Fibroblast of skin of back (primary cell): ENCODE measurements at regions not wholly inside any gene's neighbourhood (a gene's known extent, or its start where the extent isn't known, plus 50 kb on each side); places are given as distances from the start of the nearest gene placed in this dataset.
A peak's percentile ranks its signal among the peaks of the same experiment; 100 is the strongest.
"Not testable (repeated sequence)": the region's sequence is repeated elsewhere in the genome, so short reads cannot be mapped to it uniquely, and the experiment has no call there.

Experiments
- DNase-seq: peaks from one replicate; pipeline ENCODE4 v3.0.0-alpha.2; 2013

DNA sequence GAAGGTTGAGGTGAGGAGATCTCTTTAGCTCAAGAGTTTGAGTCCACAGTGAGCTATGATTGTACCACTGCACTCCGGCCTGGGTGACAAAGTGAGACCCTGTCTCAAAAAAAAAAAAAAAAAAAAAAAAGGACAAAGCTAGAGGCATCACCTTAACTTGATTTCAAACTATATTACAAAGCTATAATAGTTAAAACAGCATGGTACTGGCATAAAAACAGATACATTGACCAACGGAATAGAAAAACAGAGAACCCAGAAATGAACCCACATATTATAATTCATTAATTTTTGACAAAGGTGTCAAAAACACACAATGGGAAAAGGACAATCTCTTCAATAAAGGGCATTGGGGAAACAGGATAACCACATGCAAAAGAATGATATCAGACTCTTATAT is 50.8 kb upstream of the MBOAT1 start:
- no peak for DNase-seq

DNA sequence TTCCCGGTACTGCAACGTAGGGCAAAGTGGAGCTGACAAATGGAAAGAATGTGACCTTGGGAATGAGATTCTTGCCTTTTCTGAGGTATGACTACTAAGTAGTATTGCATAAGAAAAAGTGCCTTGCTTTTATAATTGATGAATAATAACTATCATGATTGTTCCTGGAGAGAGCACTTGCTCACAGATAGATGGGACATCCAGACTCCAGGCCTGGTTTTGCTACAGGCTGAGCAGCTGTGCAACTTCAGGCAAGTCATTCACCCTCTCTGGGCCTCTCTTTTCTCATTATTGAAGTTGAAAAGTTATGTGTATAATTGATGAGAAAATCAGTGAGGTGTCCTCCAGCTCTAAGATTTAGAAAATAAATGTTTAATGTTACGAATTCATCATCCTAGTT is 53.6 kb upstream of the MBOAT1 start:
- no peak for DNase-seq

DNA sequence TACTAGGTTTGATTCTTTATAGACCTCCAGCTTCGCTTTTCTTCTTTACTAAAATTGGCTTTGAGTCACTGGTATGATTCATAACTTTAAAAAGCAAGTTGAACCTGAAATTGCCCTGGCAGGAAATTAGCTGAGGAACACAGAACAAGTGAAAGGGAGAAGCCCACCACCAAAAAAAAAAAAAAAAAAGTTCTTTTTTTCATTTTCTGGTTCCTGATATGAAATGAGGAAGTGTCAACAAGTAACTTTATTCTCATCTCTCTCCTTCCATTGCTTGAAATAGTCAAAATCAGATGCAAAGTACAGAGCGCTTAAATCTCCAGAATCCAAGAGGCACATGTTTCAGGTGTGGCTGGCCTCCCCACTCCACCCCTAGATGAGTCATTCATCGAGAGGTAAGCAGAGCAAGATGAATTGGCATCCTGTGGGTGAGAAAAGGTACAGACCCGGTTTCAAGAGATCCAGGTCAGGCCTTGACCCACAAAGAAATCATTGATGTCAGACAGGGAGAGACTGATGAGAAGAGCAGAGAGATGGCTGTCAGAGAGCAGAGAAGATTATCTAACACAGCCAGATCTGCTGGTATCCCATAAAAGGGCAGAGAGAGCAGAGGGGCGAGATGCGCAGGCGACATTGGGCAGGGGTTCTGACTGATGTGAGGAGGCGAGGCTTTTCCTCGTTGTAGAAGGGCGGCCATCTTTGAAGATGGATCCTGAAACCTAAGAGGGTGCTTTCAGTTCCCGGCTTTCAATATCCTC is 54.8 kb upstream of the MBOAT1 start:
- DNase-seq: no peak

DNA sequence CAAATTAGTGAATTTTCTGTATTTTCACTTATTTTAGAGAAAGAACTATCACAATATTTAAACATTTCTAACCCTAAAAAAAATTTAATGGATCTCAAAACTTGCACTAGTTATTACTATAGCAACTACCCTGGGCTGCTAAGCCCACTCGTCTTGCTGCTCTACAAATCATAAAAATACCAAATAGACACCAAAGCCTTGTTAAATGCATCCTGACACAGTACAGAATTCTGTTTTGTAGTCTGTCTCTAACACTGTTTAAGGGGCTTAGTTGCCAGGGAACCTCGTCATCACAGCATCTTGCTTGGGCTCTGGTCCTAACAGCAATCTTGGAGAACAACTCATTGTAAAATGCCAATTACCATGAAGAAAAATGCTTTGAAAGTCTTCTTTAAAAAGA is 56.9 kb upstream of the MBOAT1 start:
- DNase-seq: no peak

DNA sequence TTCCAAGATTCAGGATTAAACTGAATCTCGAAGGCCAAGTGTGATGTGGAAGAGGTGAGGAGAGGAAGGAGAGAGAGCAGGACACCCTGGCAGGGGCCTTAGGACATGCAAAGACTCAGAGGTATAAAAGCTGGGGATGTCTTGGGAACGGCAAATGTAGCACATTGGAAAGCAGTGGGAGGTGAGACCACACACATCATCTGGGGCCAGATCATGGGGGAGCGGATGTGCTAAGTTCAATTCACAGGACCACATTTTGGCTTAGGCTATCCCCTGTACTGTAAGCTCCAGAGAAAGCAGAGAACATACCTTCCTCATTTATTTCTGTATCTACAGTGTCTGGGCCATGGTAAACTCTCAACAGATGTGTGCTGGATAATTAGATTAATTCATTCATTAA is 59.5 kb upstream of the MBOAT1 start:
- no peak for DNase-seq

DNA sequence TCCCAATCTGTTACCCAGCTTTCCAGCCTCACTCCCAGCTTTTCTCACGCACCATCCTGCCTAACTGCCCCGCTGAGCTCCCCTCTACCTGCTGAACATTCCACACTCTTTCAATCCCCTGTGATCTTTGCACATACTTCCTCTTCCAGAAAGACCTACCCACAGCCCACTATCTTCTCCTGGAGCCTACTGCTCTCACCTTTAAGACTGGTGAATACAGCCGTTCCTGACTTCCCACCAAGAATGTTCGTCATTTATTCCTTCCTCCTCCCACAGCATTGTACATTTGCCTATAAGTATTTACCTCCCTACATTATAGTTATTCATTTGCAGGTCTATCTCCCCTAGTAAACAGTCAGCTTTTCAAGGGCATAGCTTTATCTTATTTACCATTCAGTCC is 61.9 kb upstream of the MBOAT1 start:
- DNase-seq: no peak

DNA sequence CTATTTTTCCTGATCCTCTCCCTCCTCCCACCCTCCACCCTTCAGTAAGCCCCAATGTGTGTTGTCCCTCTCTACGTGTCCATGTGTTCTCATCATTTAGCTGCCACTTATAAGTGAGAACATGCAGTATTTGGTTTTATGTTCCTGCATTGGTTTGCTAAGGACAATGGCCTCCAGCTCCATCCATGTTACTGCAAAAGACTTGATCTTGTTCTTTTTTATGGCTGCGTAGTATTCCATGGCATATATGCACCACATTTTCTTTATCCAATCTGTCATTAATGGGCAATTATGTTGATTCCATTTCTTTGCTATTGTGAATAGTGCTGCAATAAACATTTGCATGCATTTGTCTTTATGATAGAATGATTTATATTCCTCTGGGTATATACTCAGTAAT is 63.6 kb upstream of the MBOAT1 start:
- DNase-seq: not testable (repeated sequence)

DNA sequence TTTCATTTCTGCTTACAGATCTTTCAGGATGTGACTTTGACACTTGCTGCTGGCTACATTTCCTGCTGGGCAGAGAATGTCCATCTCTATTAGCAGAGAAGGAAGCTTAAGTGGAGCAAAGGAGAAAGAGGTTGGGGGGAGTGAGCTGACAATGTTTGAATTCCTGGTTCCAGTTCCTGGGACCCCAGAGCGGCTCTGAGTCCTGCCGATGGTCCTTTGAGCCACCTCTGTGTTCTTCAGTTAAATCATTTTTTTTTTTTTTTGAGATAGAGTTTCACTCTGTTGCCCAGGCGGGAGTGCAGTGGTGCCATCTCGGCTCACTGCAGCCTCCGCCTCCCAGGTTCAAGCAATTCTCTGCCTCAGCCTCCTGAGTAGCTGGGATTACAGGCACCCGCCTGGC is 65.5 kb upstream of the MBOAT1 start:
- not testable (repeated sequence) for DNase-seq

DNA sequence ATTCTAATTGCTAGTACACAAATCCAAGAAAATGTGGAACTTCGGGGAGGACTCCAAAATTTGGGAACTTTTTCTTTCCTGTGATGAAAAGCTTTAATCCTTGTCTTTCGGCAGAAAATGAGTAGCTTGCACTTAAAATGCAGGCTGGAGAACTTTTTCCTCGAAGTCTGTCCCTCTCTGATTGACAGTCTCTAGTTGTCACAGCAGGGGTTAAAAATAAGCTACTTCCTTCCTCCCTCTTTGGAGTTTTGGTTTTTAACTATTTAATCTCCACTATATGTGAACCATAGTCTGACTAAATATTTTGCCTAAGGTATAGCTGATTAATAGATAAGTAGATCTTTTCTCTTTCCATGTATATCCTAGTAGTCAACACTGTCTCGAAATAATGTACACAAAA is 66.8 kb upstream of the MBOAT1 start:
- DNase-seq: no peak

DNA sequence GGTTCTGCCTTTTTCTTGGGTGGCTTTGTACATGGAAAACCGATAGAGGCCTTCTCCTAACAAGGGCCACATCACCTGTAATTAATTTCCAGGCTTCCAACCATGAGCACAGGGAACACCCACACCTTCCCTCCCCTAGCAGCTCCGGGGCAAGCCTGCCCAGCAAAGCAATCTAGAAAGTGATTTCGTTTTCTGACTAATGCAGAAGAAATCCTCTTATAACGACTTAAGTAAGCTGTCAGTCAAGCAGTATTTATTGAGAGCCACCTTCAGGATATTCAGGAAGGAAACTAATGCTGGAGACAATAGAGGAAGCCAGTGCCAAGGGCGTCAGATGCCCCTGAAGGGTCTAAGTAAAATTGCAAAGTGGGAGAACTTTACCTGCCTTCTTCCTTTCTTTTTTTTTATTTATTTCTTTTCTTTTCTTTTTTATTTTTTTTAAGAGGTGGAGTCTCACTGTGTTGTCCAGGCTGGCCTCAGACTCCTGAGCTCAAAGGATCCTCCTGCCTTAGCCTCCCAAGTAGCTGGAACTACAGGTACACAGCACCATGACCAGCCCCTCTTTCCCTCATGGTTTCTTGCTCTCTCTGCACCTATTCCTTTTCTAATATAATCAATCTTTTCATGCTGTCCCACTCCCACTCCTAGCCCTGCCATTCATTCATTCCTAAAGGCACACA is 67.5 kb upstream of the MBOAT1 start:
- DNase-seq: no peak

DNA sequence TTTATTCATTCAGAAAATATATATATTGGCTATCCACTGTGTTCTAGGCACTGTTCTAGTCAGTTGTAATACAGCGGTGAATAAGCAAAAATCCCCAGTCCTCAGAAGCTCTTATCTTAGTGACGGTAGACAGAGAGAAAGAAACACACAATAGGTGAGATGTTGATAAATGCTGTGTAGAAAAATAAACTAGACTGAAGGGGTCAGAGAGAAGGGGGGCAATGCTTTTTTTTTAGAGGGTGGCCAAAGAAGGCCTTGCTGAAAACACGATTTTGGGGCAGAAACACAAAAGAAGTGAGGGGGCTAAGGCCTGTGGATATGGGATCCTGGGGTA is 68.0 kb upstream of the MBOAT1 start:
- no peak for DNase-seq

DNA sequence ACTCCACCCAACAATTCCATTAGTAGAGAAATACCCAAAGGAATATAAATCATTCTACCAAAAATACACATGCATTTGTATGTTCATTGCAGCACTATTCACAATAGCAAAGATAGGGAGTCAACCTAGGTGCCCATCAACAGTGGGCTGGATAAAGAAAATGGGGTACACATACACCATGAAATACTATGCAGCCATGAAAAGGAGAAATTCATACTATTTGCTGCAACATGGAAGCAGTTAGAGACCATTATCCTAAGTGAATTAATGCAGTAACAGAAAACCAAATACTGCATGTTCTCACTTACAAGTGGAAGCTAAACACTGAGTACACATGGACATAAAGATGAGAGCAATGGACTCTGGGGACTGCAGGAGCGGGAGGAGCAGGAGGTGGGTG is 72.4 kb upstream of the MBOAT1 start:
- no peak for DNase-seq

DNA sequence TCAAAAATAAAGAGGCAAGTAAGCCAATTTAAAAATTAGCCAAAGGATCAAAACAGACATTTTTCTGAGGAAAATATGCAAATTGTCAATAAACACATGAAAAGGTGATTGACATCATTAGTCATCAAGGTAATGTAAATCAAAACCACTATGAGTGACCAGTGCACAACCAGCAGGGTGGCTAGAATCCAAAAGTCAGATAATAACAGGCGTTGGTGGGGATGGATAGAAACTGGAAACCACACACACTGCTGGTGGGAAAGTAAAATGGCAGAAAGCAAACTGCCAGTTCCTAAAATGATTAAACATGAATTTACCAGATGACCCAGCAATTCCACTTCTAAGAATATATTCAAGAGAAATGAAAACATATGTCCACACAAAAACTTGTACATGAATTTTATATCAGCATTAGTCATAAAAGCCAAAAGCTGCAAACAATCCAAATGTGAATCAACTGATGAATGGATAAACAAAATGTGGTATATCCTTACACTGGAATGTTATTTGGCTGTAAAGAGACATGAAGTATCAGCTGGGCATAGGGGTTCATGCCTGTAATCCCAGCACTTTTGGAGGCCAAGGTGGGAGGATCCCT is 74.8 kb upstream of the MBOAT1 start:
- DNase-seq: no peak

DNA sequence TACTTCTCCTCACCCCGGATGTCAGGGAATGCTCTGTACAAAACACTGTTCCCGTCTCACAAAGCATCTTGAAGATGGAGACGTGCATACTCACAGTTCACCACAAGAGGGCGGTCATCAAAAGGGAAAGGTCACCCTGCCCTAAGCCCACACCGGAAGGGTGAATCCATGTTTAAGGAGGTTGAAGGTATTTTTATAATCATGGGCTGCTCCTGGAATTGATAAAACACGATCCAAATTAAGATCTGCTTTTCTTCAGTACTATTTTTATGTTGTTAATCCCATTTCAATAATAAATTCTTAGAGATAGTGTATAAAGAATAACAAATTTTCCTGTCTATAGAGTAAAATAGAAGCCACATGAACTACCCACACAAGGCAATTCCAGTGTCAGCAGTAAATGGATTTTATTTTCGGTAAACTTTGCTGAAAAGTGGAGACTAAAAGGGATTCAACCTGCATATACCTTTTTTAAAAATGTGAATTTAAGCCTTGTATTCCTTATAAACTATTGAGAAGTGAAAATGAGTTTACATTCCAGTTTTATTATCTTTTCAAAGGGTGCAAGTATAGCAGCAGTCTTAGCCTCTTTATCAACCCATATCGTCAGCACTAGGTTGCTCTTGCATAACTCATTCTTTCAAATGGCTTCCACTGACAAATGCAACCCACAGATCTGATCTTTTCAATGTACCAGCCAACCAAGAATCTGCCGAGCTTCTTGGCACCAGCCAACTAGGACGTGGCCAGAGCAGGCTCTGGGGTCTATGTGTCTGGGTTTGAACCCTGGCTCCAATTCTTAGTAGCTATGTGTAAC is 79.7 kb upstream of the MBOAT1 start:
- DNase-seq: peak; percentile 79

DNA sequence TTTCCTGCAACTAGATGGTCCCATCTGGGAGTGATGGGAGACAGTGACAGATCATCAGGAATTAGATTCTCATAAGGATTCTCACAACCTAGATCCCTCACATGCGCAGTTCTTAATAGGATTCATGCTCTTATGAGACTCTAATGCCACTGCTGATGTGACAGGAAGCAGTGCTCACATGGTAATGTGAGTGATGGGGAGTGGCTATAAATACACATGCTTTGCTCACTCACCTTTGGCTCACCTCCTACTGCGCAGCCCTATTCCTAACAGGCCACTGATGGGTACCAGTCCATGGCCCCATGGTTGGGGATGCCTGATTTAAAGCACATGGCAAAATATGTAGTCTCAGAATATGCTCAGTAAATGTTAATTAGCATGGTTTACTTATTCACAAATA is 80.6 kb upstream of the MBOAT1 start:
- no peak for DNase-seq

DNA sequence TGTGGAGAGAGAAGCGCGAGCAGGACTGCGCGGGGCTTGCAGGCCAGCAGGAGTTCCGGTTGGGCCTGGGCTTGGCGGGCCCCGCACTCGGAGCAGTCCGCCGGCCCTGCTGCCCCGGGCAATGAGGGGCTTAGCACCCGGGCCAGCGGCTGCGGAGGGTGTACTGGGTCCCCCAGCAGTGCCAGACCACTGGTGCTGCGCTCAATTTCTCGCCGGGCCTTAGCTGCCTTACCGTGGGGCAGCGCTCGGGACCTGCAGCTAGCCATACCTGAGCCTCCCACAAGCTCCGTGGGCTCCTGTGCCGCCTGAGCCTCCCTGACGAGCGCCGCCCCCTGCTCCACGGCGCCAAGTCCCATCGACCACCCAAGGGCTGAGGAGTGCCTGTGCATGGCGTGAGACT is 89.0 kb upstream of the MBOAT1 start:
- DNase-seq: no peak

DNA sequence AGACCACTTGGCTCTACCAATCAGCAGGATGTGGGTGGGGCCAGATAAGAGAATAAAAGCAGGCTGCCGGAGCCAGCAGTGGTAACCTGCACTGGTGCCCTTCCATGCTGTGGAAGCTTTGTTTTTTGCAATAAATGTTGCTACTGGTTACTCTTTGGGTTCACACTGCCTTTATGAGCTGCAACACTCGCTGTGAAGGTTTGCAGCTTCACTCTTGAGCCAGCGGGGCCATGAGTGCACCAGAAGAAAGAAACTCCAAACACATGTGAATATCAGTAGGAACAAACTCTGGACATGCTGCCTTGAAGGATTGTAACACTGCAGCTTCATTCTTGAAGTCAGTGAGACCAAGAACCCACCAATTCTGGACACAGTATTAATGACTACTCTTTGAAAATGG is 89.9 kb upstream of the MBOAT1 start:
- DNase-seq: no peak

DNA sequence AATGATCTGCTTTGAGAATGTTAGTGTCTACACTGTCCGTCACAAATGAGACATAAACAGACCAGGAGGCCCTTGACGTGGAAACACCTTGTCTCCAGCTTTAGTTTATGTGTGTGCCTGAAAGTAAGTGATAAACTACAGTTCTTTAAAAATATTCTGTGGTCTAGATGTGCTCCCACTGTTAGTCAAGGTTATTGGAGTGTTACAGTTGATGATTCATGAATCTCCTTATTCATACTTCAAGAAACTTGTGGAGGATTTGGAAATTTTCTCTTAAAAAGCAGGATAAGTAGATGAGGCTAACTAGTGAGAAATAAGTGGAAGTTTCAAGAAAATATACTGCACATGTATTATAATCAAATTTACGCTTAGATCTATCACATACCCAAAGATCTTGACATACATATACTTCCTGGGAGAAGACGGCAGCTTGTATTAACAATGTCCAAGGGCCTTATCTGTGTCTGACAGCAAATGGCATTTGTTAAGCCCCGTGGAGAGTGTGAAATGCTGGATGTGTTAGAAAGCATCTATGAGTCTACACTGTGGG is 90.5 kb upstream of the MBOAT1 start:
- peak; percentile 1 for DNase-seq

DNA sequence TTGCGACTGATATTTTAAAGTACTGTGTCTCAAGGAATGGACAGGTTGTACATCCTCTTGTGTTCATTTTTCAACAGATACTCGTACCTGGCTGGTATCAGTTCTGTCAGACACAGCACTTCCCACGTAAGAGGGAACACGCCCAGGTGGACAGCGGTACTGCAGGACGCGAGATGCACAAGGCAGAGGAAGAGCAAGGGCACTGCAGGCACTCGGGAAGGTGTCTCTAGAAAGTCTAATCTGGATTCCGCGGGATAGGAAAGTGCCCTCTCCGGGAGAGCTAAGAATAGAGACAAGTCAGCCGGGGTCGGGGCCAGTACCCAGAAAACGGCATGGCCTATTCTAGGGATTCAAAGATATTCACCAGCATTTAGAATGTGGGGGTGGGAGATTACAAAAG is 94.2 kb upstream of the MBOAT1 start:
- no peak for DNase-seq

DNA sequence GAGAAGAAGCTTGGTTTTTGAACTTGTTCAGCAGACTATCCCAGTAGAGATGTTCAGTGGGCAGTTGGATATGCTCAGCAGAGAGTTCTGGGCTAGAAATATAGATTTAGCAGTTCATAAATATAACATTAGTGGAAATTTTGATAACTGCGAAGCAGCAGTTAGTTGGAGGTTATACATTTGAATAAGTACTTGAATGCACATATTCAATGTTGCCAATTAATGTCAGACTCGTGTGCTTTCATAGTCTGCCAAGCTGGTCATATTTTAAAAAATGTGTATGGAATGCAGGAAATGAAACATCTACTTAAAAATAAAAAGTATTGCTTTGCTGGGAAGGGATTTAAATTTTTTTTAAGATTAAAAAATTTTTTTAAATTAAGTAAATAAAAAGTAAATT is 92.5 kb upstream of the E2F3 start:
- DNase-seq: peak; percentile 40

DNA sequence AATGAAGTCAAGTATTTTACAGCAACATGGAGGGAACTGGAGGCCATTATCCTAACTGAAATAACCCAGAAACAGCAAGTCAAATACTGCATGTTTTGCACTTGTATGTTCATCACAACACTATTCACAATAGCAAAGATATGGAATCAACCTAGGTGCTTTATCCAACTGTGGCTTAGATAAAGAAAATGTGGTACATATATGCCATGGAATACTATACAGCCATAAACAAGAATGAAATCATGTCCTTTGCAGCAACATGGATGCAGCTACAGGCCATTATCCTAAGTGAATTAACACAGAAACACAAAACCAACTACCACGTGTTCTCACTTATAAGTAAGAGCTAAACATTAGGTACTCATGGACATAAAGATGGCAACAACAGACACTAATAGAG is 91.5 kb upstream of the E2F3 start:
- DNase-seq: no peak

DNA sequence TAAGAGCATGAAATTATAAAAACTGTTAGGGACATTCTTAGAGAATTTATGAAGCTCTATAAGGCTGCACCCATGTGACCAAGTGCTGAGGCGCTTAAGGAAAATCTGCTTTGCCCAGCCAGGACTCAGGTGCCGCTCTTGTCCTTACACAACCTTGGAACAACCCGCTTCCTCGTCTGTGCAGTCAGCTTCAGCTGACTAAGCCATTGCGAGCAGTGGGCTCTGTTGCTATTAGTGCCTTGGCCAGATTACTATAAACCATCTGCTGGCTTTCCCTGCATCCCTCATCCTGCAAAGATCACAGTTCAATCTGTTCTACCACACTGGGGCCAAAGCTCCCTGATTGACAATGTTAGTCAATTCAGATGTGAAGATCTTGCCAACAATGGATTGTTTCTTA is 89.1 kb upstream of the E2F3 start:
- no peak for DNase-seq

DNA sequence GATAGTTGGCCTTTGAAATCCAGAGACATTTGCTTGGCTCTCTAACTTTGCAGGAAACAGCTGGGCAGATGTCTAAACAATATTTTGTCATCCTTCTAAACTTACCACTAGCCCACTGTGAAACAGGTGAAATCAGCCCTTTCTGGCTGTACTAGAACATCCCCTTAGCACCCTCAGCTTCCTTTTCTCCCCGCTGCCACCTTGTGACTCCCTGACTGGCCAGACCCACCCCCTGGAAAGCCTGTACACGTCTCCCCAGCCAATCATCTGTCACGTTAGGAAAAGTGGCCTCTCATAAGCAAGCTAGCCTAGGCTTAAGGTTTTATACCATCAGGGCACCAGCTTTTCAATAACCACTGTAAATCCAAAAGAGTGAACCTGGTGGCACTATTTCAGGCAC is 88.6 kb upstream of the E2F3 start:
- no peak for DNase-seq
